ENCODE measurements at regions not wholly inside any gene's neighbourhood (a gene's known extent, or its start where the extent isn't known, plus 50 kb on each side); places are given as distances from the start of the nearest gene placed in this dataset.
"Not testable (repeated sequence)": the region's sequence is repeated elsewhere in the genome, so short reads cannot be mapped to it uniquely, and the experiment has no call there.

DNA sequence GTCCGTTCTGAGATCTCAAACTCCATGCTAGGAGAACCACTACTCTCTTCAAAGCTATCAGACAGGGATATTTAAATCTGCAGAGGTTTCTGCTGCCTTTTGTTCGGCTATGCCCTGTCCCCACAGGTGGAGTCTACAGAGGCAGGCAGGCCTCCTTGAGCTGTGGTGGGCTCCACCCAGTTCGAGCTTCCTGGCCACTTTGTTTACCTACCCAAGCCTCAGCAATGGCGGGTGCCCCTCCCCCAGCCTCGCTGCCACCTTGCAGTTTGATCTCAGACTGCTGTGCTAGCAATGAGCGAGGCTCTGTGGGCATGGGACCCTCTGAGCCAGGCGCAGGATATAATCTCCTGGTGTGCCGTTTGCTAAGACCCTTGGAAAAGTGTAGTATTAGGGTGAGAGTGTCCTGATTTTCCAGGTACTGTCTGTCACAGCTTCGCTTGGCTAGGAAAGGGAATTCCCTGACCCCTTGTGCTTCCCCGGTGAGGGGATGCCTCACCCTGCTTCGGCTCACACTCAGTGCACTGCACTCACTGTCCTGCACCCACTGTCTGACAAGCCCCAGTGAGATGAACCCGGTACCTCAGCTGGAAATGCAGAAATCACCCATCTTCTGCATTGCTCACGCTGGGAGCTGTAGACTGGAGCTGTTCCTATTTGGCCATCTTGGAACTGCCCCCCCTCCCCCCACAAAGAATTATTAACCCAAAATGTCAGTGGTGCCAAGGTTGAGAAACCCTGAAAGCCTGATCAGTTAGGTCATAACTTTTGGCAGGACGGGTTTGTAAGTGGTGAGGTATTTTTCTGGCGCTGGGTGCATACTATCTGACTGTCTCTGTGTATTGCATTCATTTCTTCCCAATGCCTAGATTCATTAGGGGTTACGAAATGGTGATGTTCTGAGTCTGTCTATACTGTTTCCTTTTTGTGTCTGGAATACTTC is 181.4 kb downstream of the TEX29 start:
- H3K4me1 ChIP-seq (ENCODE audit: insufficient read depth); ATAC-seq; DNase-seq (ENCODE audit: low spot score); H3K27me3 ChIP-seq (ENCODE audit: insufficient read depth); H3K27me3 Mint-ChIP-seq (ENCODE audit: insufficient read depth, low read depth, poor library complexity); H3K4me2 ChIP-seq; H3K79me2 ChIP-seq (replicated peaks; ENCODE audit: insufficient read depth); H3K36me3 Mint-ChIP-seq (ENCODE audit: low read depth); H3K27ac Mint-ChIP-seq; H2AFZ ChIP-seq; H3F3A ChIP-seq (replicated peaks; ENCODE audit: low read depth); H3K36me3 ChIP-seq (ENCODE audit: insufficient read depth); H3K9me2 ChIP-seq (ENCODE audit: insufficient read depth); H4K20me1 ChIP-seq (replicated peaks; ENCODE audit: insufficient read depth); H3K27ac ChIP-seq (ENCODE audit: low read depth); H3K4me3 Mint-ChIP-seq; H3K4me3 ChIP-seq; H3K4me1 Mint-ChIP-seq: not testable (repeated sequence)
- H3K9me3 Mint-ChIP-seq, result peaks cover 45% of the 10 kb centered on the region

DNA sequence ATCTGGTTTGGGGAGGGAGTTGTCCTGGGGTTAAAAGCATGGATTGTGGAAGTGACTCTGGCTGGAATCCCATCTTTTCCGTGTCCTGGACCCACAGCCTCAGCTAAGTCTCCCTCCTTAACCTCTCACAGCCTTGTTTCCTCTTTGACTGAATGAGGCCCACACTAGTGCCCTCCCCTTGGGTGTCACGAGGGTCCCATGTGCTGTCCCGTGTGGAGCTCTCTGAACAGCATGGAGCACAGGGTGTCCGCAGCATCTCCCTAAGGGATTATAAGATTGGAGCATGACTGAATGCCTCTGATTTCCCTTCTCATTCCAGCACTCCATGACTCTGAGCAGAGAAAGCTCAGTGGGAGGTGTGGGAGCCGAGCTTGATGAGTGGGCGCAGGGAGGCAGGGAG is 182.5 kb downstream of the TEX29 start:
- DNase-seq (ENCODE audit: low spot score) (no peak), ATAC-seq (no peak)
- Mint-ChIP-seq H3K4me1 (no peaks in the 10 kb centered on the region; the same call in 2 of the 3 replicates), H3K9me3 (peaks cover 41% of the 10 kb centered on the region), H3K4me3 (no peak overlapping the region), H3K27me3 (ENCODE audit: insufficient read depth, low read depth, poor library complexity) (peaks cover 2% of the 10 kb centered on the region), H3K36me3 (ENCODE audit: low read depth) (peaks cover 8% of the 10 kb centered on the region), H3K27ac (no peak overlapping the region)
- Histone ChIP-seq H3K27me3 (ENCODE audit: insufficient read depth) (no peaks in the 10 kb centered on the region), H4K20me1 (replicated peaks; ENCODE audit: insufficient read depth) (no peaks in the 10 kb centered on the region), H3K4me3 (no peak overlapping the region), H3K4me2 (no peak overlapping the region), H3K9me2 (ENCODE audit: insufficient read depth) (no peaks in the 10 kb centered on the region; the same call in 1 of the 2 replicates), H3K4me1 (ENCODE audit: insufficient read depth) (no peaks in the 10 kb centered on the region), H3K79me2 (replicated peaks; ENCODE audit: insufficient read depth) (no peaks in the 10 kb centered on the region), H2AFZ (no peak overlapping the region), H3K27ac (ENCODE audit: low read depth) (no peak overlapping the region), H3F3A (replicated peaks; ENCODE audit: low read depth) (no peaks in the 10 kb centered on the region), H3K36me3 (ENCODE audit: insufficient read depth) (no peaks in the 10 kb centered on the region)
- no peak for TF ChIP-seq EZH2 (IDR thresholded peaks at IDR 0.05; ENCODE audit: low read depth, unreplicated experiment)
- TF ChIP-seq NANOG (IDR thresholded peaks at IDR 0.05; ENCODE audit: borderline replicate concordance), result no peak
- no peak for TF ChIP-seq CREB1 (CRISPR knock-in tag; IDR thresholded peaks at IDR 0.05; ENCODE audit: low read depth)
- TF ChIP-seq, protein P1, sequence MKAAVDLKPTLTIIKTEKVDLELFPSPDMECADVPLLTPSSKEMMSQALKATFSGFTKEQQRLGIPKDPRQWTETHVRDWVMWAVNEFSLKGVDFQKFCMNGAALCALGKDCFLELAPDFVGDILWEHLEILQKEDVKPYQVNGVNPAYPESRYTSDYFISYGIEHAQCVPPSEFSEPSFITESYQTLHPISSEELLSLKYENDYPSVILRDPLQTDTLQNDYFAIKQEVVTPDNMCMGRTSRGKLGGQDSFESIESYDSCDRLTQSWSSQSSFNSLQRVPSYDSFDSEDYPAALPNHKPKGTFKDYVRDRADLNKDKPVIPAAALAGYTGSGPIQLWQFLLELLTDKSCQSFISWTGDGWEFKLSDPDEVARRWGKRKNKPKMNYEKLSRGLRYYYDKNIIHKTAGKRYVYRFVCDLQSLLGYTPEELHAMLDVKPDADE (IDR thresholded peaks at IDR 0.05), result no peak
- TF ChIP-seq STAT1 (IDR thresholded peaks at IDR 0.05; ENCODE audit: unreplicated experiment), result no peak

DNA sequence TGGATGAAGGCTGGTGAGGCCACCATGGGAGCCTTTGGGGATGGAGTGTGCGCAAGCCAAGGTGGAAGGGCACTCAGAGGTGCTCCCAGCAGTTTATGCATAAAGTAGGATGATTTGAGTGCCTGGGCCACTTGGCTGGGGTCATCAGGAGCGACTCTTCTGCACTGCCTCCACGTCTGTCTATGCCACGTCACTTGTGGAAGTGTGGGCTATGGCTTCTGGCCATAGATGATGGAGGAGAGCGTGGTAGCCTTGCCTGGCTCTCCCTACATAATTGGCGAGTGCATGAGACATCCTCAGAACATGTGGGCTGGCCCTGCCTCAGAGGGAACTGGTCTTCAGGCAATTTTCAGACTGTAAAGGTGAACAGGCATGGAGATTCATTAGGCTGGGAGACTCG is 182.9 kb downstream of the TEX29 start:
- Histone ChIP-seq H3K36me3 (ENCODE audit: insufficient read depth) (no peaks in the 10 kb centered on the region), H3K27me3 (ENCODE audit: insufficient read depth) (no peaks in the 10 kb centered on the region)
- no peak for ATAC-seq

More for the DNA sequence above, 182.9 kb downstream of the TEX29 start:
- Histone ChIP-seq H3K27ac (ENCODE audit: low read depth) (no peak overlapping the region), H4K20me1 (replicated peaks; ENCODE audit: insufficient read depth) (no peaks in the 10 kb centered on the region), H3K9me2 (ENCODE audit: insufficient read depth) (no peaks in the 10 kb centered on the region; the same call in 1 of the 2 replicates), H3K4me1 (ENCODE audit: insufficient read depth) (no peaks in the 10 kb centered on the region), H2AFZ (no peak overlapping the region), H3K79me2 (replicated peaks; ENCODE audit: insufficient read depth) (no peaks in the 10 kb centered on the region), H3K4me2 (no peak overlapping the region), H3K4me3 (no peak overlapping the region), H3F3A (replicated peaks; ENCODE audit: low read depth) (no peaks in the 10 kb centered on the region)
- Mint-ChIP-seq H3K4me1 (no peaks in the 10 kb centered on the region; the same call in 2 of the 3 replicates), H3K27ac (no peak overlapping the region), H3K36me3 (ENCODE audit: low read depth) (peaks cover 8% of the 10 kb centered on the region), H3K9me3 (peaks cover 40% of the 10 kb centered on the region), H3K27me3 (ENCODE audit: insufficient read depth, low read depth, poor library complexity) (peaks cover 2% of the 10 kb centered on the region), H3K4me3 (no peak overlapping the region)
- TF ChIP-seq ZNF331 (CRISPR knock-in tag; IDR thresholded peaks at IDR 0.05; ENCODE audit: low read depth) (no peak), EZH2 (IDR thresholded peaks at IDR 0.05; ENCODE audit: low read depth, unreplicated experiment) (no peak), ZNF114 (CRISPR knock-in tag; IDR thresholded peaks at IDR 0.05) (no peak), EZH2phosphoT487 (IDR thresholded peaks at IDR 0.05; ENCODE audit: unreplicated experiment) (no peak), NANOG (IDR thresholded peaks at IDR 0.05; ENCODE audit: borderline replicate concordance) (no peak), POLR2AphosphoS5 (IDR thresholded peaks at IDR 0.05; ENCODE audit: low read depth) (no peak)
- TF ChIP-seq, protein P2, sequence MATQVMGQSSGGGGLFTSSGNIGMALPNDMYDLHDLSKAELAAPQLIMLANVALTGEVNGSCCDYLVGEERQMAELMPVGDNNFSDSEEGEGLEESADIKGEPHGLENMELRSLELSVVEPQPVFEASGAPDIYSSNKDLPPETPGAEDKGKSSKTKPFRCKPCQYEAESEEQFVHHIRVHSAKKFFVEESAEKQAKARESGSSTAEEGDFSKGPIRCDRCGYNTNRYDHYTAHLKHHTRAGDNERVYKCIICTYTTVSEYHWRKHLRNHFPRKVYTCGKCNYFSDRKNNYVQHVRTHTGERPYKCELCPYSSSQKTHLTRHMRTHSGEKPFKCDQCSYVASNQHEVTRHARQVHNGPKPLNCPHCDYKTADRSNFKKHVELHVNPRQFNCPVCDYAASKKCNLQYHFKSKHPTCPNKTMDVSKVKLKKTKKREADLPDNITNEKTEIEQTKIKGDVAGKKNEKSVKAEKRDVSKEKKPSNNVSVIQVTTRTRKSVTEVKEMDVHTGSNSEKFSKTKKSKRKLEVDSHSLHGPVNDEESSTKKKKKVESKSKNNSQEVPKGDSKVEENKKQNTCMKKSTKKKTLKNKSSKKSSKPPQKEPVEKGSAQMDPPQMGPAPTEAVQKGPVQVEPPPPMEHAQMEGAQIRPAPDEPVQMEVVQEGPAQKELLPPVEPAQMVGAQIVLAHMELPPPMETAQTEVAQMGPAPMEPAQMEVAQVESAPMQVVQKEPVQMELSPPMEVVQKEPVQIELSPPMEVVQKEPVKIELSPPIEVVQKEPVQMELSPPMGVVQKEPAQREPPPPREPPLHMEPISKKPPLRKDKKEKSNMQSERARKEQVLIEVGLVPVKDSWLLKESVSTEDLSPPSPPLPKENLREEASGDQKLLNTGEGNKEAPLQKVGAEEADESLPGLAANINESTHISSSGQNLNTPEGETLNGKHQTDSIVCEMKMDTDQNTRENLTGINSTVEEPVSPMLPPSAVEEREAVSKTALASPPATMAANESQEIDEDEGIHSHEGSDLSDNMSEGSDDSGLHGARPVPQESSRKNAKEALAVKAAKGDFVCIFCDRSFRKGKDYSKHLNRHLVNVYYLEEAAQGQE (IDR thresholded peaks at IDR 0.05; ENCODE audit: unreplicated experiment), result no peak
- TF ChIP-seq, protein P3, sequence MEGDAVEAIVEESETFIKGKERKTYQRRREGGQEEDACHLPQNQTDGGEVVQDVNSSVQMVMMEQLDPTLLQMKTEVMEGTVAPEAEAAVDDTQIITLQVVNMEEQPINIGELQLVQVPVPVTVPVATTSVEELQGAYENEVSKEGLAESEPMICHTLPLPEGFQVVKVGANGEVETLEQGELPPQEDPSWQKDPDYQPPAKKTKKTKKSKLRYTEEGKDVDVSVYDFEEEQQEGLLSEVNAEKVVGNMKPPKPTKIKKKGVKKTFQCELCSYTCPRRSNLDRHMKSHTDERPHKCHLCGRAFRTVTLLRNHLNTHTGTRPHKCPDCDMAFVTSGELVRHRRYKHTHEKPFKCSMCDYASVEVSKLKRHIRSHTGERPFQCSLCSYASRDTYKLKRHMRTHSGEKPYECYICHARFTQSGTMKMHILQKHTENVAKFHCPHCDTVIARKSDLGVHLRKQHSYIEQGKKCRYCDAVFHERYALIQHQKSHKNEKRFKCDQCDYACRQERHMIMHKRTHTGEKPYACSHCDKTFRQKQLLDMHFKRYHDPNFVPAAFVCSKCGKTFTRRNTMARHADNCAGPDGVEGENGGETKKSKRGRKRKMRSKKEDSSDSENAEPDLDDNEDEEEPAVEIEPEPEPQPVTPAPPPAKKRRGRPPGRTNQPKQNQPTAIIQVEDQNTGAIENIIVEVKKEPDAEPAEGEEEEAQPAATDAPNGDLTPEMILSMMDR (conservative IDR thresholded peaks at IDR 0.05; ENCODE audit: low read depth in 2 of 2), result no peak
- DNase-seq (ENCODE audit: low spot score), result no peak

Data from GM23338 (cell line).